ENCODE measurements at regions not wholly inside any gene's neighbourhood (a gene's known extent, or its start where the extent isn't known, plus 50 kb on each side); places are given as distances from the start of the nearest gene placed in this dataset.

DNA sequence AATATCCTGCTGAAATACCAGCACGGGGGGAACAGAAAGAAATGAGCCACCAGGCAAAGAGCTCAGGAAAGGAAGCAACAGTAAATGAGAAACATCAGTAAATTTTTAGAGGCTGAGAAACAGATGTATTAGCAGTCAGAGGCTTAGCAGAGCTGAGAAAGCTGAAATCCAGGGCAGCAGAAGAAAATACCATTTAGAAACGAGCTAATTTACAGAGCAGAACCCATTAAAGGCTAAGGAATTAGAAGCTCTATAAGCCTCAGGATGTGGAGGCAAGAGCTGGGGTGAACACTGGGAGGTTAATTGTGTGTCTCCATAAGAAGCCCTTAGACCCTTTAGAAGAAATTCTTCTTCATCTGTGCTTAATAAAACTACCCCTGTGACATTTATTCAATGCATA is 178.6 kb upstream of the RGS17 start:
- TF ChIP-seq, protein P1, sequence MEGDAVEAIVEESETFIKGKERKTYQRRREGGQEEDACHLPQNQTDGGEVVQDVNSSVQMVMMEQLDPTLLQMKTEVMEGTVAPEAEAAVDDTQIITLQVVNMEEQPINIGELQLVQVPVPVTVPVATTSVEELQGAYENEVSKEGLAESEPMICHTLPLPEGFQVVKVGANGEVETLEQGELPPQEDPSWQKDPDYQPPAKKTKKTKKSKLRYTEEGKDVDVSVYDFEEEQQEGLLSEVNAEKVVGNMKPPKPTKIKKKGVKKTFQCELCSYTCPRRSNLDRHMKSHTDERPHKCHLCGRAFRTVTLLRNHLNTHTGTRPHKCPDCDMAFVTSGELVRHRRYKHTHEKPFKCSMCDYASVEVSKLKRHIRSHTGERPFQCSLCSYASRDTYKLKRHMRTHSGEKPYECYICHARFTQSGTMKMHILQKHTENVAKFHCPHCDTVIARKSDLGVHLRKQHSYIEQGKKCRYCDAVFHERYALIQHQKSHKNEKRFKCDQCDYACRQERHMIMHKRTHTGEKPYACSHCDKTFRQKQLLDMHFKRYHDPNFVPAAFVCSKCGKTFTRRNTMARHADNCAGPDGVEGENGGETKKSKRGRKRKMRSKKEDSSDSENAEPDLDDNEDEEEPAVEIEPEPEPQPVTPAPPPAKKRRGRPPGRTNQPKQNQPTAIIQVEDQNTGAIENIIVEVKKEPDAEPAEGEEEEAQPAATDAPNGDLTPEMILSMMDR (IDR thresholded peaks at IDR 0.05; ENCODE audit: insufficient read depth, low read depth, low read length) = no peak
- no peak for TF ChIP-seq EZH2 (IDR thresholded peaks at IDR 0.05; ENCODE audit: insufficient read depth, low read length)
